NCI-H748 (cell line): ENCODE measurements at regions not wholly inside any gene's neighbourhood (a gene's known extent, or its start where the extent isn't known, plus 50 kb on each side); places are given as distances from the start of the nearest gene placed in this dataset.

Experiments used
- DNase-seq: peaks from one replicate; lab custom pipeline; 2025; ENCODE audit not compliant: unreplicated experiment; lab: John Stamatoyannopoulos, UW

- DNase-seq, result no peak
These were observed 192.8 kb downstream of the LY86 start for GRCh38 chr6:6781172-6781872.

DNA sequence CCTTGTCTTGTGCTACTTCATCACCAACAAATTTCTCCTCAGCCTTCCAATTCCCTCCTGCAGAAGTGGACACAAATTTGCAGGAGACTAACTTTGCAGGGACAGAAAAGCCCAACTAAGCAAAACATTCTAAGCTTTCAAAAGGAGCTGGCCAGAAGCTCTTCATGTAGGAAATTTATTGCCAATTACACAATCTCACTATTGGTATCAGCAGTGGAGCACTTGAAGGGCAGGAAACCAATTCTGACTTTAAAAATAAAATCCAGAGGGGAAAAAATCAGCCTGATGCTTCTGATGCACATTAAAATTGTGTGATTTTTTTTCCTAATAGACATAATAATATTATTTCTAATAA is 193.3 kb downstream of the LY86 start:
- no peak for DNase-seq

DNA sequence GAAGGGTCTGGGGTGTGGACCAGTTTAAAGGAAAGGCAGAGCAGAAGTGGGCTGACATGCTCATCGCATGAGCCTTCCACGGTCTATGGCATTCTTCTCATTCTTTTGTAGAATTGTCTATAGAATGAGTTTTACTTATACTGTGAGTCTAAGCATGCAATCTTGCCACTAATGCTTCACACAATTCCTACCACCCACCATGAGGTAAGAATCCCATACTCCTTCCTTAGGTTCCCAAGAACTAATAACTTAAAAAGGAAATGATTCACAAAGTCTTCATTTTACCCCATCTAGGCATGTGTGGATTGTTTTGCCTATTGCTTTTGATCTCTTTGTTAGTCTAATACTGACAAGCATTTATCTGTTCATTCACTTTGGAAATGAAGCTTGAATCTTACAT is 195.2 kb downstream of the LY86 start:
- no peak for DNase-seq

GRCh38 chr6:6784514-6785162 is 196.1 kb downstream of the LY86 start:
- DNase-seq, result no peak

- DNase-seq, result no peak
These were observed 196.6 kb downstream of the LY86 start for GRCh38 chr6:6785163-6785521.

GRCh38 chr6:6788394-6789032 is 200.0 kb downstream of the LY86 start:
- peak; percentile 75 for DNase-seq

- DNase-seq, result no peak
These were observed 201.9 kb downstream of the LY86 start for GRCh38 chr6:6790393-6790792.

DNA sequence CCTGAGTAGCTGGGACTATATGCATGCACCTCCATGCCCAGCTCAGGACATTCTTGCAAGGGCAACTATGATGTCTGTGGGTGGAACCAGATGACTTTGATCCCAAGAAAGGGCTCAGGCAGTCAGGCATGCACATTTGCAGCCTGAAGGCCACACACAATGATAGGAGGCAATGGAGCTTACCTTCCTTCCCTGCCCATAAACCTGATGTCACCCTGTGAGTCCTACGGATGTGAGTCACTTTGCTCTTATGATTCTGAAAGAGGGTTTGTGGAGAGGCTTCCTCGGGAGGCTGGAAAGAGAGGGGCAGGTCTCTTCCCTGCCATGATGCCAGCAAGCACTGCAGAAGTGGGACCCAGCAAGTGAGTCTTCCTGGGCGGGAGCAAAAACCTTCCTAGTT is 202.4 kb downstream of the LY86 start:
- no peak for DNase-seq

DNA sequence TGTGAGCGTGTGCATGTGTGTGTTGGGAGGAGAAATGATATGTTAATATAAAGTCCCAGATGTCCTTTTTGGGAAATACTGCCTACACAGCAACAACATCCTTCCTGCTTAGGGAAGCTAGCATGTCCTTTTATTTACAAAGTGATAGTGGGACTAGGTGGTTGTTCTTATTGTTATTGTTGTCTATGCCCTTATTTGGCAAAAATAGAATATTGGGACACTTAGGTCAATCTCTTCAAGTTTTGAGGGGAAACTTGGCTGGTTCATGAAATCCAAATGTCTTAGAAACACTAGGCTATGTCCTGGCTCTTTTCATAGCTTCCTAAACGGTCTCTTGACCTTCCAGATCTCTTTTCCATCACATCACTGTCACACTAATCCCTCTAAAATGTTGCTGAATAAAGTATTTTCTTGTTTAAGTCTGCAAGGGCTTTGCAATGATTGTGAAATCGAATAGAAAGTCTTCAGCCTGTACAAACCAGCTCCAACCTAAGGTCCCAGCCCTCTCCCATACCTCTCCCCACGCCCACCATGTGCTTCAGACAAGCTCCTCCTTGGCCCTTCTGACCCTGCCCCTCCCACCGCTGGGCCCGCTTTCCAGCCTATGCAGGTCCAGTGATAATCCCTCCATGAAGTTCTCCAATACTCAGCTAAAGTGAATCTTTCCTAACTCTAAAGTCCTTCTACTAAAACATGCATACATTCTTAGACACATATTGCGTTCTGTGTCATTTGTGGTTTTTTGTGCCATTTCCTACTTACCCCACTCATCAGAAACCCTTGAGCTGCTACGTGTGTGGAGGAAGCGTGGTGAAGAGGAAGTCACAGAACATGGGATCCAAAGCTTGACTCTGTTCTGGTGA is 205.1 kb downstream of the LY86 start:
- DNase-seq, result no peak

GRCh38 chr6:6795393-6795792 is 206.9 kb downstream of the LY86 start:
- DNase-seq, result no peak

GRCh38 chr6:6796818-6797217 is 208.3 kb downstream of the LY86 start:
- no peak for DNase-seq

GRCh38 chr6:6798448-6798860 is 209.9 kb downstream of the LY86 start:
- no peak for DNase-seq

GRCh38 chr6:6801005-6801335 is 212.4 kb downstream of the LY86 start:
- no peak for DNase-seq

DNA sequence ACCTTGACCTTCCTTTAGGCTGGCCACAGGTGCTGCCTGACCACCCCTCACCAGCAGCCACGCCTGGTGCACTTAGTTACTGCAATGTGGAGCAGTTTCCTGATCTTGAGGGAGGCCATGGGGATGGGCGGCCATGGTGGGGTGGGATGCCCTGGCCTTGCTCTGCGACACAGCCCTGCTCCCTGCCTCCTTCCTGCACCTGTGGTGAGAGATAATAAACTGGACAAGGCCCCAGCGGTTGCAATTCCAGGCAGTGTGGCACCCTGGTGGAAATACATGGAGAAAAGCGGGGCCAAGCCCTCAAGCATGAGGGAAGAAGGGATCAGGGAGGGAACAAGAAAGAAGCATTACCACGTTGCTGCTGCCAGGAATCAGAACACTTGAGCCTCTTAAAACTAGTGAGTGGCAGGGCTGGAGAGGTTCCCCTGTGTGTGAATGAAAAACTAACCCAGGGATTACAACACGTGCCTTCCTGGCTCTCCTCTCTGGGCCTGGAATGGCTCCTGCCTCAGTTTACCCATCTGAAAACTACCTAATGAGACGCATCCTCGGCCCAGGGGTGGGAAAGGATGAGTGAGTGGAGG is 213.2 kb downstream of the LY86 start:
- no peak for DNase-seq

DNA sequence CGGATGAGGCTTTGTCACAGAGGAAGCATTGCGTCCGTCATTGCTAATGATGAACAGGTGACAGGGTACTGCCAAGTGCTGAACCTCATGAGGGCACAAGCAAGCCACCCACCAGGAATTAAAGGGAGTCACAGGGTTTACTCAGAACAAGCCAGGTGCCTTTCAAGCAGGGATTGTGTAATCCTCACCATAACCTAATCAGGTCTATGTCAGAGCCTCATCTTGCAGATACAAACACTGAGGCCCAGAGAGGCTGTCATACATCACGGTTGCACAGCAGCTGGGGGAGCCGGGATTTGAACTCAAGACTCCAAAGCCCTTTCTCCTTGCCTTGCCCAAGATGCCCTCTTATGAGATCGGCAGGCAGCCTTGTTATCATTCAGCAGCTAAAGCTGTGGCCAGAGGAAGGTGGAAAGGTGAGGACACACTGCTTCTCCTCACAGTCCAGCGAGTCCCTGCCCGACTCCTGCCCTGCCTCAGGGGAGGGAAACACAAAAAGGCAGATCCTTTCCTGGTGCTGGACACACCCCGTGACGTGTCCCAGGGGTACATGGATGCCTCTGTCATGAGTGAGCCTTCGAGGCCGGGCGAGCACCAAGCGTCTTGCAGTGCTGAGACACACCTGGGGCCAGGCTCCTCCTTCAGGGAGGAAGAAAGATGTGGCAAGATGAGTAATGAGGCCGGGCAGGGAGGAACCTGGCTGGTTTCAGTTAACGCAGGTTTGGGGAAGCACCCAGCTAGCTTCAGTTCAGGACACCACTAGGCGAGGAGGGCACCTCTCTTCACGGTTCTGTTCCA is 214.9 kb downstream of the LY86 start:
- peak; percentile 16 for DNase-seq

DNA sequence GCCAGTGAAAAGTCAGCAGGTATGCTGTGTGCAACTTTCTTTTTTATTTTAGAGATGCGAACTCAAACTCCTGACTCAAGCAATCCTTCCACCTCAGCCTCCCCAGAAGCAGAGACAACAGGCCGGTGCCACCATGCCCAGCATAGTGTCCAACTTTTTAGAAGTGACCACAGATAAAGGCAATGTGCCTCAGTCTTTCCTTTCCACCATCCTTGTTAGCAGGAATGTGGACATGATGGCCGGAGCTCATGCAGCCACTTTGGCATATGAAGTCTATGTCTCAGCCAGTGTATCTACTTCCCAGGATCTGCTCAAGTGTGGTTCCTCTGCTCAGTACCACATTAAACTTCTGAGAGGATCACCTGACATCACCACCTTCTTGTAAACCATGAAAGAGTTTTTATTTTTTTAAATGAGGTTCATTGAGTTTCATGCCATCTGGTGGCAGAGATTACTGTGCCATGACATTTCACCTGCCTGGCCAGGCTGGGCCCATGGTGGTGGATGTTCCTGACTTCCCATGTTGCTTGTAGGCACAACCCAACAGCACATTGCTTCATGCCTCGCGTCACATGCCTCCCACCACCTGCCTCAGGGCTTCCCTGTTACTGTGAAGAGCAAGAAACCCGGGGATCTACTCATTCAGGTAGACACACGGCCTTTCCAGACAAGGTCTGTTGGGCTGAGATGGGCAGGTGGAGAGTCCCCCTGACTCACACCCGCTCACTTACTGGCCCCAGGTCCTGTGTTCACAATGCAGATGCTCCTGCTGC is 216.5 kb downstream of the LY86 start:
- no peak for DNase-seq

- DNase-seq, result peak; percentile 15
These were observed 218.5 kb downstream of the LY86 start for GRCh38 chr6:6806844-6807518.

GRCh38 chr6:6808343-6808742 is 219.8 kb downstream of the LY86 start:
- DNase-seq, result no peak

DNA sequence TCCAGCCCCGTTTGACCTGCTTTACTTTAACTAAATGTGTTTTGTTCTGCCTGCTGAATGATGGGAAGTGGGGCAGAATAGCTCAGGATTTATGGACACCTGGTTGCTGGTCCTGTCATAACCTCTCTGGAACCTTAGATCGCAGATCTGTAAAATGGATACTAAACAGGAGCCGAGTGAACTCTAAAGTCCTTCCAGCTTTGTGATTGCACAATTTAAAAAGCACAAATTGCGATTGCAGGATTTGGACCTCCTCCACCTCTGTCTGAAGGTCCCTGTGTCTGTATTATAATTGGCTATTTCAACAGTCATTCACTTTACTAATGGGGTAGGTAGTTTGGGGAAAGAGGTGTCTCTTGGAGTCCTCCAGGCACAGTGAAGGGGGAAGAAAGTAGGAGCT is 220.4 kb downstream of the LY86 start:
- no peak for DNase-seq
